ENCODE measurements at regions not wholly inside any gene's neighbourhood (a gene's known extent, or its start where the extent isn't known, plus 50 kb on each side); places are given as distances from the start of the nearest gene placed in this dataset.

- no peak for DNase-seq (ENCODE audit: low spot score)
Observed at GRCh38 chr10:130486906-130487305, 350.7 kb downstream of the GLRX3 start.

- DNase-seq (ENCODE audit: low spot score) = no peak
Observed at GRCh38 chr10:130487566-130487965, 351.4 kb downstream of the GLRX3 start.

- no peak for DNase-seq (ENCODE audit: low spot score)
Observed at GRCh38 chr10:130489891-130490290, 353.7 kb downstream of the GLRX3 start.

GRCh38 chr10:130491011-130491692, 355.0 kb downstream of the GLRX3 start:
- DNase-seq (ENCODE audit: low spot score) = no peak

GRCh38 chr10:130491693-130492050, 355.5 kb downstream of the GLRX3 start:
- no peak for DNase-seq (ENCODE audit: low spot score)

DNA sequence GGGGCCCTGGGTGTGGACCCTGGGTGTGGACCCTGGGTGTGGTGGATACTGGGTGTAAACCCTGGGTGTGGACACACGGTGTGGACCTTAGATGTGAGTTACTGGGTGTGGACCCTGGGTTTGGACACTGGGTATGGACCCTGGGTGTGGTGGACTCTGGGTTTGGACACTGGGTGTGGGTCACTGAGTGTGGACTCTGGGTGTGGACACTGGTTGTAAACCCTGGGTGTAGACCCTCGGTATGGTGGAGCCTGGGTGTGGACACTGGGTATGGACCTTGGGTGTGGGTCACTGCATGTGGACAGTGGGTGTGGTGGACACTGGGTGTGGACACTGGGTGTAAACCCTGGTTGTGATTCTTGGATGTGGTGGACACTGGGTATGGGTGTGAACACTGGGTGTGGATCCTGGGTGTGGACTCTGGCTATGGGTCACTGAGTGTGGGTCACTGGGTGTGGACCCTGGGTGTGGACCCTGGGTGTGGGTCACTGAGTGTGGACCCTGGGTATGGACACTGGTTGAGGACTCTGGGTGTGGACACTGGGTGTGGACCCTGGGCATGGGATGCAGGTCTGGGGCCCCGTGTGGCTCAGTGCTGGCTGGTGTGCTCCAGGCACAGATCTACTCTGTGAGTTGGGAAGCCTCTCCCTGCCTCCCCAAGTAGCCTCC, 356.2 kb downstream of the GLRX3 start:
- DNase-seq (ENCODE audit: low spot score) = no peak

- DNase-seq (ENCODE audit: low spot score) = no peak
Observed at GRCh38 chr10:130493021-130493420, 356.8 kb downstream of the GLRX3 start.

DNA sequence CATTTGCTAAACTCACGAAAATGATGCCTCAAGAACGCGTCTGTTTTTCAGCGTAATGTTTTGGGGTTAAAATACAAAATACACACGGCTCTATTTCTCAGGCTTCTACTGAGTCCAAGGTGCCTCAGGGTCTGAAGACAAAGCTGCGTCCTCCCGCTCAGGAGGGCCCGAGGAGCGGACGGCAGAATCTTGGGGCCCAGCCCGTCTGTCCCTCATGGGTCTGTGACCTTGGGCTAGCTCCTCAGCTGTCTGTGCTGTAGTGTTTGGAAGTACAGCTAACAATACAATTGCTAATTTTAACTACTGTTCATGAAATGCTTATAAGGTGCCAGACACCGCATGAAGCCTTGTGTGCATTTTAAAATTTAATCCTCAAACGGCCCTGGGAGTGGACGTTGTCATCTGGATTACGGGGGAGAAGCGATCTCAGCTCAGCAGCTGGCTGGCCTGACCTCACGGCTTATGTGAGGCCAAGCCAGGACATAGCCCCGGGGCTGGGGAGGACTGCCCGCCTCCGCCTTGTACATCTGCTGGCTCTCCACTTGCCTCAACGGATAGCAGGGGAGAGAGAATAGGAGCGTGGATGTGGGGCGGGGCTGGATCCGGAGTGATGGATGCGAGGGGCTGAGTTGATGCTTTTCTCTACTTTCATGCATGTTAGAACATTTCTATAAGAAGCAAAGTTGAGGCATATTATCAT, 357.4 kb downstream of the GLRX3 start:
- DNase-seq (ENCODE audit: low spot score) = no peak

DNA sequence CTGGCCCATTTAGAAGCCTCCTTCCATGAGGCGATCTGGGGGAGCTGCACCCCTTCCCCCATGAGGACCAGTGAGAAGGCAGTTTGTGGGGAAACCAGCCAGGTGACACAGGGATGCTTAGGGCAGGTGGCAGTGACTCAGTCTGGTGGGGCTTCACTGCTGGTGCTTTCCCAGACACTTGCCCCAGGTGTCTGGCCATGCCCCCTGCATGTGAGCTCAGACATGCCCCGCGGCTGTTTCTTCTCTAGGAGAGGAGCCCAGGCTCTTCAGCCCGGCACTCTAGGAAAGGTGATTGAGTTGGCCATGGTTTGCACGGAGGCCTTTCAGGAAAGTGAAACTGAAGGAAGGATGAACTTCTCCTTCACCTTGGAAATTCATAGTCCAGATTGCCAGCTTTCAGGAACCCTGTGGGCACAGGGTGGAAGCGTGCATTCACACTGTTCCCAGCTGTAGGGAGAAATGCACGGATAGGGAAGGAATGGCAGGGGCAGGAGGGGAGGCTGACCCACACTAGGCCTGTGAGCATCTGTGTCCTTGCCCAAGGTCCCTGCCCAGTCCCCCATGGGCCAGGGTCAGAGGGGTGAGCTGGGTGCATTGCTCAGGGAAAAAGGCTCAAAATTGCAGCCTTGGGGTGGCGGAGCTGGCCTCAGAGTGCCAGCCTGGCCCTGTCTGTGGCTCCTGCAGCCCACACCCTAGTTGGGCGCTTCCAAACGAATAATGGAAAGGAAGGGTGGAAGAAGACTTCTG, 359.1 kb downstream of the GLRX3 start:
- DNase-seq (ENCODE audit: low spot score) = no peak

GRCh38 chr10:130495891-130496636, 359.9 kb downstream of the GLRX3 start:
- no peak for DNase-seq (ENCODE audit: low spot score)

- DNase-seq (ENCODE audit: low spot score) = no peak
Observed at GRCh38 chr10:130497056-130498010, 361.1 kb downstream of the GLRX3 start.

DNA sequence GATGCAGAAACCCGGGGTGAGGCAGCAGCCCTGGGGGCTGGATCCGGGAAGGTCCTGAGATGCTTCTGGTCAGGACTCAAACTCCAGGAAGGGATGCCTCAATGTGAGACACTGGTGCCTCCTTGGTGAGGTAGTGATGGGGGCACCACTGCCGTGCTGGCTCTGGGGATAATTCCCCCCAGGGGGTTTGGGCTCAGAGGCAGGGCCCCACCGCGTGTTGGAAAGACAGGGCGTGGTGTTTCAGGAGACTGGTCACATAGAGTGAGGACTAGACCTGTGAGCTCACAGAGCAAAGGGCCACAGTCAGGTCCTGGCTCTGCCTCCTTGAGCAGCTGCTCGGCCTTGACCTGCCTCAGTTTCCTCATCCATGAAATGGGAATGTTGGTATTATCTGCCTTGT, 361.9 kb downstream of the GLRX3 start:
- DNase-seq (ENCODE audit: low spot score) = no peak

GRCh38 chr10:130498934-130499333, 362.7 kb downstream of the GLRX3 start:
- no peak for DNase-seq (ENCODE audit: low spot score)

GRCh38 chr10:130499541-130499940, 363.4 kb downstream of the GLRX3 start:
- no peak for DNase-seq (ENCODE audit: low spot score)

DNA sequence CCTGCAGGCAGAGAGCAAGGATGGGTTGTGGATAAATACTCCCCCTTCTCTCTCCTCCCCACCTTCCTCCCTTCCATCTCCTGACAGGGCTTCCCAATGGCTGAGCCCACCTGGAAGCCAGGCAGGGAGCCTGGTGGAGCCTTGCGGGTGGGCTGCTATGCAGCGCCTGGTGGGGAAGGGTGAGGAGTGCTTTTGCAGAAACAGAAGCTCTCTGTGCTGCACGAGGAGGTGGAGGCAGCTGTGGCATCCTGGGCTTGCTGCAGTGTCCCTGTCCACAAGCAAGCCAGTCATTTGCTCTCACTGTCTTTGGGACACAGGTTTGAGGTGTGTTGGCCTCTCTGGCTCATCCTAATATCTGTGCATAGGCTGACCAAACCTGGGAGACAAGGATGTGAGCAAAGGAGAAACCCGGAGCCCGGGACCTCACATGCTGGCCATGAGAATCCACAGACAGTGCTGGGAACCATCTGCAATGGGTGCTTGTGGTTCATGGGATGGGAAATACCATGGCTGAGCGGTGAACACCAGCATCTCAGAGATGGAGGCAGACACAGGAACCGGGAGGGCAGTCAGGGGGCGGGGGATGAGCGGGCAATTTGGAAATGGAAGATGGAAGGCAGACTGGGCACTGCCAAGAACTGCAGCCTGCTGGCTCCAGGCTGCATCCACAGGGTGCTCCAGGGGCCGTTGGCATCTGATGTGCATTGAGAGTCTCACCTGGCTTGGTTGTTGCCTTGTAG, 364.2 kb downstream of the GLRX3 start:
- no peak for DNase-seq (ENCODE audit: low spot score)

DNA sequence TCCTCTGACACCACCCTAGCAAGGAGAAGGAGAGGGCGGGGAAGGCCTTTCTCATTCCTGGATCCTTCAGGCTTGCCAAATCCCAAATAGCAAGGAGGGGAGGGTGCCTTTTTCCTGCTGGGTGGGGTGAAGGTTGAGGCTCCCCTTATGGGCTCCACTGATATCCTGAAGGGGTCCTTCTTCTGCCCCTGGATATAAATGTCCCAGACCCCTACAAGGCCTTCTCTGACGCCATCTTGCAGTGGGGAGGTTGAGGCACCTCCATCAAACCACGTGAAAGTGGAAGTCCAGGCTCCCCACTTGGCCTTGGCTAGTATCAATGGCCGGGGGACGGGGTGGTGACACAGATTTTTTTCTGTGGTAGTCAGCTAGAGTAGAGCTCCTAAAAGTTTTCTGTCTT, 371.3 kb downstream of the GLRX3 start:
- no peak for DNase-seq (ENCODE audit: low spot score)

DNA sequence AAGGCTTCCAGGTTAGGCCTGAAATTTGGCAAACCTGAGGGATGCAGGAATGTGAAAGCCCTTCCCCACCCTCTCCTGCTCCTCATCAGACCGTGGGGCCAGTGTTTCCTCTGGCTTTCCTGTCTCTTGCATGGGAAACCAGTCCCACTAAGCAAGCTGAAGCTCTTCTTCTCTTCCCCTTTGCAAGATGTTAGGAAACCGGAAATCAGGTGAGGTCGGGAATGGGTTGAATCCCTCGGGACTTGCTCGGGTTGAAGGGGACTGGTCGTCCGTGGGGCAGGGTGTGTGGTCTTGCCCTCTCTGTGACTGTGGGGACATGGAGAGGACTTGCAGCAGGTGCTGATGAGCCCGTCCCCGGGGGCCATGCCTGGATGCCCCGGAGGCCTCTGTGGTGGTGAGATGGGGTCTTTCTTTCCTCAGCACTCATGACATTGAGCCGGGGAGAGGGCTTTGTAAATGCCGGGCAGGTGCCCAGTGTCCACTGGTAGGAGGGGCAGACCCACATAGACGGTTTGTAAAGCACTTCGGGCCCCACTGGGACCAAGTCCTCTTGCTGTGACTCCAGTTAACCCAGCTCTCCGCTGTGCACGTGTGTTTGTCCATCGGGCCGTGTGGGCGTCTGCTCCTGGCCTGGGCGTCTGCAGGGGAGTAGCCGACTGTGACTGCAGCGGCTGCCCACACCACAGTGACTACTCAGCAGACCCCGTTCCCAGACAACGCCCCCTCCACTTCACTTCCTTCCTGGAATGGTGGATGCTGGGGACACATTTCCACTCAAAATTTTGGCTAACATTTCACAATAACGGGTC, 373.9 kb downstream of the GLRX3 start:
- no peak for DNase-seq (ENCODE audit: low spot score)

- DNase-seq (ENCODE audit: low spot score) = no peak
Observed at GRCh38 chr10:130510755-130511154, 374.6 kb downstream of the GLRX3 start.

DNA sequence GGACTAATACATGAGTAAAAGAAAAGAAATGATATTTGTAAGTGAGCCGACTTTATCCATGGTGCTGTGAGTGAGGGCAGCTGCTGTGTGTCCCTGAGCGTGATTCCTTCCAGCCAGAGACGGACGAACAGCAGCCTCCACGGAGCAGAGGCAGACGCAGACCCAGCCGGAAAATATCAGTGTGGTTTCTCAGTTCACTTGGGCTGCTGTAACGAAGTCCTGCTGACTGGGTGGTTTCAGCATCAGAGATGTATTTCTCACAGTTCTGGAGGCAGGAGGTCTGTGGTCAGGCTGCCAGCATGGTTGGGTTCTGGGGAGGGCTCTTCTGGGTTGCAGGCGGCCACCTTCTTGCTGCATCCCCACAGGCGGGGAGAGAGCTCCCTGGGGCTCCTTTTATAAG, 375.6 kb downstream of the GLRX3 start:
- DNase-seq (ENCODE audit: low spot score) = no peak
